Endometrium (tissue), 2 donors: ENCODE measurements at regions not wholly inside any gene's neighbourhood (a gene's known extent, or its start where the extent isn't known, plus 50 kb on each side); places are given as distances from the start of the nearest gene placed in this dataset.

Experiments used
- FAIRE-seq: peaks from 2 replicates; lab custom pipeline; 2012; peaks lifted over from hg19 to GRCh38; lab: Jason Lieb, UNC
- donor health status: control.
- donor health status: control.

DNA sequence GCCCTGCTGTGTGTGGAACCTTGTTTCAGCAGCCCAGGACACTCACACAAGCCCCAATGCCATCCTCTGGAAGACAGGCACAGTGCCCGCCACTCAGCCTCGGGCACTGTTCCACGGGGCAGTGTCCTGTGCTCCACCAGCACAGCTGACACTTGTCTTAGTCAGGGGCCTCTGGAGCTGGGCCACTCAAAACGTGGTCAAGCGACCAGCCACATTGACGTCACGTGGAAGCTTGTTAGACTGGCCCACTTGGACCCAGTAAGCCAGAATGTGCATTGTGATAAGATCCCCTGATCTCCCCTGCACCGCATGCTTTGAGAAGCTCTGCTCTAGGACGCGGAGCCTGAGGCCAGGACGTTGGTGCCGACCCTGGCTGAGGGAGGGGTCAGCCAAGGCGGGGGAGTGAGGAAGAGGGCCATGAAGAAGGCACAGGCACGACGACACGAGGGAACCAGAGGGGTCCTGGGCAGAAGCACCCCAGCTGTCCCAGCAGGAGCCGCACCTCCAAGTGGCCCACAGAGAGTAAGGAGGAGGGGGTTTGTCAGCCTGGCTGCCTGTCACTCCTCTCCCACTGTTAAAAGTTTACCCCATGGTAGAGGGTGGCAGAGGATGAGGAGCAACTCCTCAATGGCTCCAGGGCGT is 64.6 kb downstream of the LINC01488 start:
- no peak for FAIRE-seq

- no peak for FAIRE-seq
Observed at GRCh38 chr11:69546735-69547370, 65.4 kb downstream of the LINC01488 start.

DNA sequence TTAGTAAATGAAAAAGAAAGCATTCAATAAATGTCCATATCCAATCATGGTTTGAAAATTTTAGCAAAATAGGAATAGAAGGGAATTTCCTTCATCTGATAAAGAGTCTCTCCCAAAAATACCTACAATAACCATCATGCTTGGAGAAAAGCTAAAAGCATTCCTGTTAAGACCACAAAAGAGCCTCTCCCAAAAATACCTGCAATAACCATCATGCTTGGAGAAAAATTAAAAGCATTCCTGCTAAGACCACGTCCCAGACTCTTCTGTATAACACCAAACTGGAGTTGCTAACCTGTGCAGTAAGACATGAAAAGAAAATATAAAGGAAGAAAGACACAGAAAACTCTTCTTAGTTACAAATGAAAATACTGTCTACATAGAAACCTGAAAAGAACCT is 69.4 kb downstream of the LINC01488 start:
- no peak for FAIRE-seq

- FAIRE-seq, result no peak
Observed at GRCh38 chr11:69551963-69552362, 70.5 kb downstream of the LINC01488 start.

- no peak for FAIRE-seq
Observed at GRCh38 chr11:69552951-69553350, 71.5 kb downstream of the LINC01488 start.

GRCh38 chr11:69553416-69554357 is 72.2 kb downstream of the LINC01488 start:
- no peak for FAIRE-seq

GRCh38 chr11:69554849-69555248 is 73.4 kb downstream of the LINC01488 start:
- FAIRE-seq, result no peak

GRCh38 chr11:69557266-69557665 is 75.8 kb downstream of the LINC01488 start:
- no peak for FAIRE-seq

DNA sequence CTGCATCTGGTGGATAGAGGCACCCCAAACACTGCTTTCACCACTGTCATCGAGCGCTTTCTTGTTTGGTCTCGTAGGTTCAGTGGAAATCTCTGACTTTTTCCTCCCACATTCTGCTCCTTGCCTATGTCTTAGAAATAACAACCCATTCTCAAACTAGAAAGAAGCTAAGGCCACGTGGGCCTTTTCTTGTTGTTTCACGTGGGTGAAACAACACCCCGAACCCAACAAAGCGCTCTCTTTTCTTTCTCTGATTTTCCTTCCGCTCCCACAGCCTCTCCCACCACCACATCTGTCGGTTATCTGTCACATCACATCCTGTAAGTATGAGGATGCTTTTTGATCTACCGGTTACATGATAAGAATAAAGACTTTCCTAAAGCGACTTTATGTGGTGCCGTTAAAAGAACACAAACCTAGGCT is 77.1 kb downstream of the LINC01488 start:
- no peak for FAIRE-seq

DNA sequence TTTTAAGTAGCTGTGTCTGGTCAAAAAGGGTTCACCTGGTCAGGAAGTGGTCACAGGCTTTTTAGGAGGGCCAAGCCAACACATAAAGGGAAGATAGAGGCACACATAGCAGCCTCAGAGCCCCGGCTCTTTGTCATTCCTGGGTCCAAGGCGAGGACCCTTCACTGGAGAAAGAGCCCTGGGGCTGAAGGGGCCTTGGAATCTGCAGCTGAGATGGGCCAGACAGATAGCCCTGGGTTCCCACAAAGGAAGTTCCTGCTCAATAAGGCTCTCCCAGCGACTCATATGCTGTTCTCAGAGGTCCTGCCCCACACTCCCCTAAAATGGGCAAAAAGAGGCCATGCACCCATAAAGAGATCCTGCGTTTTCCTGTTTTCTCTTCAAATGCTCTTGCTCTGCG is 77.7 kb downstream of the LINC01488 start:
- no peak for FAIRE-seq

GRCh38 chr11:69560141-69560790 is 78.8 kb downstream of the LINC01488 start:
- FAIRE-seq, result no peak

GRCh38 chr11:69562302-69562701 is 78.7 kb upstream of the CCND1 start:
- no peak for FAIRE-seq

DNA sequence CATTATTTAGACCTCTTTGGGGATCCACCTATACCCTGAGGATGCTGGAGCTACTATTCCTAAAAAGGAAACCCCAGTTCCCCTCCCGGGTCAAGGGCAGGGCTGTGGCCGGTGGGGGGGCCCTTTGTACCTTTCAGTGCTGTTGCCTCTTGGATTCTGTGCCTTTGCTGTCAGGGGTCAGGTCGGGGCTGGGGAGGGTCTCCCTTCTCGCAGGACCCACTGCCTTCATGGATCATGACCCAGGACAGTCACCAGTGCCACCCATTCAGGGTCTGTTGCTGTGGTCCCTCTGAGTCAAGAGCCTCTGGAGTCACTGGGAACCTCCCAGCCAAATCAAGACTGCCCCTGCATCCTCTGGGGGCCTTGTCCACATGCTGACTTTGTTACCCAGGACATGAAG is 78.1 kb upstream of the CCND1 start:
- FAIRE-seq, result no peak

DNA sequence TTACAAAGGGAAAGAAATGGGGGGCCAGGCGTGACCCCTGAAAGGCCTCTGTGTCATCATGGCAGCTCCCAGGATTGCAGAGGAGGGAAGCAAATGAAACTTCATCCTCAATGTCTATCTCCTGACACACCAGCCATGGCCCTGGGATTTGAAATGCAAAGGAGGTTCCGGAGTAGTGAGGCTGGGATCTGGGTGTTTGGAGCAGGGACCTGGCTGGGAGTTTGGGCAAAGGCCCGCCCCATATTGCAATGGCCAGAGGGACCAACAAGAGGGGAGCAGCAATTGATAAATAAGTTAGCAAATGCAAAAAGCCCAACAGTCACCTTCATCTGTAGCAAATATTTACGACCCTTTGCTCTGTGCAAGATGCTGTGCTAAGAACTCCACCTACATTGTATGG is 77.7 kb upstream of the CCND1 start:
- FAIRE-seq, result no peak

DNA sequence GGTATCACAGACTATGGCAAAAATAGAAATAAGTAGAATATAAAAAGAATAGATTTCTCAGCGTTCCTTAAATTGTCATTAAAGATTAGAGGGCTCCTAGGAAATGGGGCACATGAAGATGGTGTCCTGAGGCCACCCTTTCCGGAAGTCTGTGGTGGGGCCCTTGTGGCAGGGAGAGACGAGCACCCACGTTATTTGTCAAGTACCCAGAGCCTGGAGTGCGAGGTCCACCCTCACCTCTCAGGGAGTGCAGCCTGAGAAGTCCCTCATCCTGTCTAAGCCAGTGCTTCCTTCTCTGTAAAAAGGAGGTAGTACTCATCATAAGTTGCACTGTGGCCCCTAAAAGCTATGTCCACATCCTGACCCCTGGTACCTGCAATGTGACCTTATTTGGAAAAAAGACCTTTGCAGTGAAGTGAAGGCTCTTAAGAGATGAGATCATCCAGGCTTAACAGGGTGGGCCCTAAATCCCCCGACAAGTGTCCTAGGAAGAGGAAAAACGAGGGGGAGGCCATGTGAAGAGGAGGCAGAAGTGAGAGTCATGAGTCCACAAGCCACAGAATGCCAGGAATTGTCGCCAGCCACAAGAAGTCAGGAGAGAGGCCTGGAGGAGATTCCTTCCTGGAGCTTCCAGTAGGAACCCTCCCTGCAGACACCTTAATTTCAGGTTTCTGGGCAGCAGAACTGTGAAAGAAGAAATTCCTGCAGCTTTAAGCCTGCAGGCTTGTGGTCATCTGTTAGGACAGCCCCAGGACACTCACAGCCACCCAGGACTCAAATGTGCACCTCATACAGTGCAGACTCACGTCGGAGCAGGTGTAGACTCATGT is 76.8 kb upstream of the CCND1 start:
- no peak for FAIRE-seq

- FAIRE-seq, result no peak
Observed at GRCh38 chr11:69566001-69566400, 75.0 kb upstream of the CCND1 start.

- FAIRE-seq, result no peak
Observed at GRCh38 chr11:69567951-69568808, 72.8 kb upstream of the CCND1 start.

DNA sequence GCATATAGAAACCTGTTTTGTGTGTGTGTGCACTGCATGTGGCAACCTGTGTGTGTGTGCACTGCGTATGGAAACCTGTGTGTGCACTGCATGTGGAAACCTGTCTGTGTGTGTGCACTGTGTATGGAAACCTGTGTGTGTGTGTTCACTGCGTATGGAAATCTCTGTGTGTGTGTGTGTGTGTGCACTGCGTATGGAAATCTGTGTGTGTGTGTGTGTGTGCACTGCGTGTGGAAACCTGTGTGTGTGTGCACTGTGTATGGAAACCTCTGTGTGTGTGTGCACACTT is 72.2 kb upstream of the CCND1 start:
- no peak for FAIRE-seq

- no peak for FAIRE-seq
Observed at GRCh38 chr11:69569306-69570200, 71.4 kb upstream of the CCND1 start.
